A549 (cell line): ENCODE measurements at regions not wholly inside any gene's neighbourhood (a gene's known extent, or its start where the extent isn't known, plus 50 kb on each side); places are given as distances from the start of the nearest gene placed in this dataset.

ENCODE experiments used
- ATAC-seq, 2 experiments: fragments of 200-7000 bp in 1 of 2; fragments of >200 bp in 1 of 2; cut with Nextera tagmentation in 1 of 2; cut with Tn5 transposase in 1 of 2; 3 replicates each; pipeline versions ENCODE4 v1.8.0 to v1.9.1; 2018 to 2020; ENCODE audit warnings: mild to moderate bottlenecking in 1 of 2, moderate library complexity in 1 of 2
- CTCF ChIA-PET: fragments of 300-600 bp; sonication (Branson Sonifier 250); formaldehyde crosslinking; extraction: SDS; loops from one replicate; lab custom pipeline; 2021; ENCODE audit warnings: antibody characterized with exemption, inconsistent platforms; lab: Yijun Ruan, JAX
- POLR2A ChIA-PET: fragments of 350-600 bp; formaldehyde crosslinking; extraction: SDS; loops from one replicate; lab custom pipeline; 2021; ENCODE audit warnings: antibody characterized with exemption, inconsistent platforms; lab: Yijun Ruan, JAX
- DNase-seq, 2 experiments: peaks; one replicate each; pipeline versions ENCODE4 v3.0.0 to v3.0.0-alpha.2; 2011 to 2016; ENCODE audit warnings: low read depth in 1 of 2, low spot score in 1 of 2
- FAIRE-seq: peaks from 2 replicates; lab custom pipeline; 2011; peaks lifted over from hg19 to GRCh38; lab: Jason Lieb, UNC
- H3K27ac ChIP-seq, 2 experiments: fragments of >200 bp; sonication (Bioruptor Twin); formaldehyde crosslinking; 3 replicates each; pipeline ENCODE4 v1.5.1; 2016 to 2017
- H3K4me1 ChIP-seq: fragments of >200 bp; sonication (Bioruptor Twin); formaldehyde crosslinking; 3 replicates; pipeline ENCODE4 v1.6.1; 2016
- H3K4me2 ChIP-seq: fragments of >200 bp; sonication (Bioruptor Twin); formaldehyde crosslinking; 3 replicates; pipeline ENCODE4 v1.6.1; 2016
- H3K4me3 ChIP-seq: fragments of >200 bp; sonication (Bioruptor Twin); formaldehyde crosslinking; 3 replicates; pipeline ENCODE4 v1.5.1; 2016
- H3K9me3 ChIP-seq: fragments of >200 bp; sonication (Bioruptor Twin); formaldehyde crosslinking; 3 replicates; pipeline ENCODE4 v1.6.1; 2016
- CBX2 ChIP-seq: fragments of 200-600 bp; sonication (generic); IDR thresholded peaks from 2 replicates; pipeline ENCODE4 v1.6.1; 2016; ENCODE audit warnings: low read depth, mild to moderate bottlenecking, borderline replicate concordance
- CHD4 ChIP-seq: fragments of 200-600 bp; sonication (generic); IDR thresholded peaks from 2 replicates; pipeline ENCODE4 v1.6.1; 2016; ENCODE audit warnings: antibody characterized with exemption, mild to moderate bottlenecking, borderline replicate concordance
- EHF ChIP-seq: fragments of 250-450 bp; sonication (Bioruptor Pico); IDR thresholded peaks from 2 replicates; pipeline ENCODE4 v1.5.0; 2020; ENCODE audit warnings: mild to moderate bottlenecking
- EHMT2 ChIP-seq: fragments of 200-600 bp; sonication (generic); IDR thresholded peaks from 2 replicates; pipeline ENCODE4 v1.6.1; 2016; ENCODE audit warnings: antibody characterized with exemption, low read depth, mild to moderate bottlenecking, moderate library complexity
- EP300 ChIP-seq, 2 experiments: fragments of >200 bp; sonication (Bioruptor Twin); formaldehyde crosslinking; IDR thresholded peaks; 2 replicates in 1 of 2; 3 replicates in 1 of 2; pipeline ENCODE4 v1.6.1; 2016 to 2017
- FOXS1 ChIP-seq: fragments of 250-450 bp; sonication (Bioruptor Pico); IDR thresholded peaks from 2 replicates; pipeline ENCODE4 v1.5.0; 2020; ENCODE audit warnings: mild to moderate bottlenecking, moderate library complexity
- GATA3 ChIP-seq: IDR thresholded peaks from 2 replicates; pipeline ENCODE4 v1.6.1; 2012; ENCODE audit warnings: borderline replicate concordance
- HDAC2 ChIP-seq: fragments of 200-600 bp; sonication (generic); IDR thresholded peaks from 2 replicates; pipeline ENCODE4 v1.6.1; 2016
- HEYL ChIP-seq: fragments of 250-450 bp; sonication (Bioruptor Pico); IDR thresholded peaks from 2 replicates; pipeline ENCODE4 v1.8.0; 2021; ENCODE audit warnings: mild to moderate bottlenecking, moderate library complexity
- HOXA7 ChIP-seq: fragments of 250-450 bp; sonication (Bioruptor Pico); IDR thresholded peaks from 2 replicates; pipeline ENCODE4 v1.5.0; 2020; ENCODE audit warnings: mild to moderate bottlenecking, moderate library complexity
- HOXB13 ChIP-seq: fragments of 250-450 bp; sonication (Bioruptor Pico); IDR thresholded peaks from 2 replicates; pipeline ENCODE4 v1.5.0; 2020; ENCODE audit warnings: low read depth, mild to moderate bottlenecking, moderate library complexity
- HOXB5 ChIP-seq: fragments of 250-450 bp; sonication (Bioruptor Pico); IDR thresholded peaks from 2 replicates; pipeline ENCODE4 v1.5.0; 2020; ENCODE audit warnings: mild to moderate bottlenecking, moderate library complexity
- JUN ChIP-seq, 2 experiments: fragments of >200 bp; sonication (Bioruptor Twin); formaldehyde crosslinking; IDR thresholded peaks; 2 replicates in 1 of 2; 3 replicates in 1 of 2; pipeline ENCODE4 v1.6.1; 2016 to 2017
- JUNB ChIP-seq: fragments of >200 bp; sonication (Bioruptor Twin); formaldehyde crosslinking; IDR thresholded peaks from 2 replicates; pipeline ENCODE4 v1.6.1; 2016
- PBX3 ChIP-seq: IDR thresholded peaks from 2 replicates; pipeline ENCODE4 v1.6.1; 2012
- POLR2A ChIP-seq: IDR thresholded peaks from 2 replicates; pipeline ENCODE4 v1.6.1; 2012; ENCODE audit warnings: mild to moderate bottlenecking, low read length
- RARB ChIP-seq: fragments of 250-450 bp; sonication (Bioruptor Pico); IDR thresholded peaks from 2 replicates; pipeline ENCODE4 v1.8.0; 2021; ENCODE audit warnings: mild to moderate bottlenecking, moderate library complexity
- REST ChIP-seq: fragments of 200-600 bp; sonication (generic); IDR thresholded peaks from 2 replicates; pipeline ENCODE4 v1.6.1; 2016; ENCODE audit warnings: antibody characterized with exemption, mild to moderate bottlenecking, moderate library complexity
- RNF2 ChIP-seq: fragments of 200-600 bp; sonication (generic); IDR thresholded peaks from 2 replicates; pipeline ENCODE4 v1.6.1; 2016; ENCODE audit warnings: low read depth, mild to moderate bottlenecking, antibody characterized with exemption, moderate library complexity, borderline replicate concordance
- SREBF2 ChIP-seq: fragments of 450-650 bp; IDR thresholded peaks from 2 replicates; pipeline ENCODE4 v1.6.1; 2014; ENCODE audit warnings: mild to moderate bottlenecking, moderate library complexity
- ZC3H11A ChIP-seq: fragments of 450-650 bp; IDR thresholded peaks from 2 replicates; pipeline ENCODE4 v1.6.1; 2014; ENCODE audit warnings: antibody characterized with exemption, mild to moderate bottlenecking
- WGBS: methylation state at CpG from one replicate; pipeline ENCODE4 v1.1.6; 2017; ENCODE audit errors: missing lambda C conversion rate; 5-methylcytosine and 5-hydroxymethylcytosine counted together
- TF ChIP-seq, protein P1 (sequence below): IDR thresholded peaks from 2 replicates; pipeline ENCODE4 v1.6.1; 2012
- TF ChIP-seq, protein P2 (sequence below): fragments of 250-450 bp; sonication (Bioruptor Pico); IDR thresholded peaks from 2 replicates; pipeline ENCODE4 v1.5.0; 2020; ENCODE audit warnings: low read depth, mild to moderate bottlenecking, moderate library complexity

GRCh38 chr2:133956434-133956935, 297.4 kb upstream of the MGAT5 start:
- H3K4me2 ChIP-seq, result no peak overlapping the region
- POLR2A ChIA-PET, result no interaction called here
- no peak for FAIRE-seq
- no peaks in the 10 kb centered on the region for H3K4me1 ChIP-seq
- 19% methylated on average over 4 of the region's 4 CpGs for WGBS
- ATAC-seq, result no peak
- no peaks in the 10 kb centered on the region for H3K9me3 ChIP-seq
- no peak overlapping the region for H3K4me3 ChIP-seq
- CTCF ChIA-PET, result no interaction called here
- DNase-seq, result no peak
- H3K27ac ChIP-seq, result no peak overlapping the region
- TF ChIP-seq JUN (IDR thresholded peaks at IDR 0.05) (no peak), PBX3 (no peak), HDAC2 (no peak), CBX2 (no peak), RNF2 (no peak), HOXB5 (CRISPR knock-in tag) (no peak), POLR2A (no peak), GATA3 (no peak), REST (no peak), RARB (CRISPR knock-in tag) (no peak), ZC3H11A (no peak)
- TF ChIP-seq, protein P1, sequence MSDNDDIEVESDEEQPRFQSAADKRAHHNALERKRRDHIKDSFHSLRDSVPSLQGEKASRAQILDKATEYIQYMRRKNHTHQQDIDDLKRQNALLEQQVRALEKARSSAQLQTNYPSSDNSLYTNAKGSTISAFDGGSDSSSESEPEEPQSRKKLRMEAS, result no peak

DNA sequence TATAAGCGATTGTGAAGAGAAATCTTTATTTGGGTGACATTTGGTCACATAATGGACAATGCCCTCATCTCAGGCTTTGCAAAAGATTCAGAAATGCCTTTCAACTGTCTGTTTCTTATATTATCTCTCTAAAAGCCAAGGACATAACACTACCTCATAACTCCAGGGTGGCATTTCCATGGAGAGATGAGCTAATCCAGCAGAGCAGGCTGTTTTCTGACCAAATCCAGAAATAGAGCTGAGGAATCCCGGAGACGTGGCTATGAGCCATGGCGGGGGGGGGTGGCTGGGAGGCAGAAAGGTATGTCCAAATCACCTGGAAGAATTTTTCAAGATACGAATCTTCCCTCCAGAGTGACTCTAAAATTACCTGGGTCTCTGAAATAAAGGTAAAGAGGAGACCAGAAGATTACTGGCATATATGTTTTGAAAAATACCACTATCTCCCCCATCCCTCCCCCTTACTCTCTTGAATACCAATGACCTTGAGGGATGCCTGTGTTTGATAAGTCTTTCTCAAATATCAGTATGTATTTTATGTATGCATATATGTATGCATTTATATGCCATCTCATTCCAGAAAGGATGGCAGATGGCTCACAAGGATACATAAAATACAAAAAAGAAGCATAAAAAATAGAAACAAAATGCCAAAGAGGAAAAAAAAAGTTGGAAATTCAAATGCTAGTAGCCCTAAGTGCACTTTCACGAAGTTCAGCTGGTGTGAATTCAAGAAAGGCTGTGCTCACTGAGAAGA, 296.0 kb upstream of the MGAT5 start:
- POLR2A ChIA-PET, result no interaction called here
- CTCF ChIA-PET, result interaction anchor here (0.6 kb wide), 1 partner anchor 28 kb away, joined by 3 read pairs; no protein-coding TSS in a partner anchor
- DNase-seq, result no peak
- Histone ChIP-seq H3K9me3 (no peaks in the 10 kb centered on the region), H3K4me2 (no peak overlapping the region), H3K27ac (no peak overlapping the region), H3K4me1 (no peaks in the 10 kb centered on the region), H3K4me3 (no peak overlapping the region)
- FAIRE-seq, result no peak
- TF ChIP-seq HOXB13, result no peak
- no peak for TF ChIP-seq FOXS1 (CRISPR knock-in tag)
- TF ChIP-seq HEYL (CRISPR knock-in tag), result no peak
- no peak for TF ChIP-seq EHMT2
- TF ChIP-seq SREBF2, result no peak
- TF ChIP-seq HOXA7 (CRISPR knock-in tag), result no peak
- TF ChIP-seq EP300 (IDR thresholded peaks at IDR 0.05), result no peak
- TF ChIP-seq, protein P2, sequence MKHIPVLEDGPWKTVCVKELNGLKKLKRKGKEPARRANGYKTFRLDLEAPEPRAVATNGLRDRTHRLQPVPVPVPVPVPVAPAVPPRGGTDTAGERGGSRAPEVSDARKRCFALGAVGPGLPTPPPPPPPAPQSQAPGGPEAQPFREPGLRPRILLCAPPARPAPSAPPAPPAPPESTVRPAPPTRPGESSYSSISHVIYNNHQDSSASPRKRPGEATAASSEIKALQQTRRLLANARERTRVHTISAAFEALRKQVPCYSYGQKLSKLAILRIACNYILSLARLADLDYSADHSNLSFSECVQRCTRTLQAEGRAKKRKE (CRISPR knock-in tag), result no peak
- no peak for TF ChIP-seq CHD4
- no peak for TF ChIP-seq JUNB
- TF ChIP-seq EHF, result no peak
- no peak for ATAC-seq
- WGBS, result 5% methylated on average over 5 of the region's 6 CpGs
